SK-N-SH (cell line): ENCODE measurements at regions not wholly inside any gene's neighbourhood (a gene's known extent, or its start where the extent isn't known, plus 50 kb on each side); places are given as distances from the start of the nearest gene placed in this dataset.
A peak's percentile ranks its signal among the peaks of the same experiment; 100 is the strongest.

ENCODE experiments used
- CTCF ChIA-PET: fragments of 300-600, 350-600 bp; formaldehyde crosslinking; extraction: SDS; loops from one replicate; lab custom pipeline; 2021; lab: Yijun Ruan, JAX
- POLR2A ChIA-PET: fragments of 350-600 bp; sonication (Branson Sonifier 250); formaldehyde crosslinking; extraction: SDS; loops from one replicate; lab custom pipeline; 2020; ENCODE audit warnings: antibody characterized with exemption, inconsistent platforms; lab: Yijun Ruan, JAX
- DNase-seq: peaks from one replicate; pipeline ENCODE4 v3.0.0; 2012
- H2AFZ ChIP-seq: fragments of 200-600 bp; sonication (generic); 2 replicates; pipeline ENCODE4 v1.8.1; 2016; ENCODE audit warnings: antibody characterized with exemption, mild to moderate bottlenecking, low read depth
- H3F3A ChIP-seq: fragments of 200-600 bp; sonication (generic); replicated peaks from 2 replicates; pipeline ENCODE3; 2016; ENCODE audit warnings: antibody characterized with exemption, mild to moderate bottlenecking; ENCODE audit not compliant: insufficient read depth
- H3K27ac ChIP-seq, 2 experiments: fragments of 200-500 bp in 1 of 2; fragments of 200-600 bp in 1 of 2; sonication (Bioruptor generic) in 1 of 2; sonication (generic), shearing (Covaris generic) in 1 of 2; 2 replicates each; pipeline versions ENCODE4 v1.5.1 to v1.6.1; 2014 to 2016; ENCODE audit warnings: low read depth in 2 of 2, inconsistent platforms in 1 of 2, low read length in 1 of 2, mild to moderate bottlenecking in 1 of 2, mixed read lengths in 1 of 2
- H3K27me3 ChIP-seq: fragments of 200-600 bp; sonication (generic), shearing (Covaris generic); 2 replicates; pipeline ENCODE4 v1.6.1; 2016; ENCODE audit warnings: mixed run types; ENCODE audit not compliant: insufficient read depth
- H3K36me3 ChIP-seq, 2 experiments: fragments of 200-500 bp in 1 of 2; fragments of 200-600 bp in 1 of 2; sonication (Bioruptor generic) in 1 of 2; sonication (generic) in 1 of 2; replicated peaks in 1 of 2; 2 replicates each; pipeline versions ENCODE3 to v1.5.1; 2014 to 2016; ENCODE audit warnings: low read length in 1 of 2, mild to moderate bottlenecking in 1 of 2; ENCODE audit not compliant: insufficient read depth in 2 of 2, control insufficient read depth in 1 of 2
- H3K4me1 ChIP-seq, 2 experiments: fragments of 200-500 bp in 1 of 2; fragments of 200-600 bp in 1 of 2; sonication (Bioruptor generic) in 1 of 2; sonication (generic), shearing (Covaris generic) in 1 of 2; 2 replicates each; pipeline versions ENCODE4 v1.5.1 to v1.6.1; 2014 to 2016; ENCODE audit warnings: low read depth in 1 of 2, low read length in 1 of 2, mixed run types in 1 of 2; ENCODE audit not compliant: insufficient read depth in 2 of 2, control insufficient read depth in 1 of 2
- H3K4me2 ChIP-seq: fragments of 200-600 bp; sonication (generic), shearing (Covaris generic); 2 replicates; pipeline ENCODE4 v1.6.1; 2017; ENCODE audit warnings: mixed run types
- H3K4me3 ChIP-seq, 2 experiments: fragments of 200-500 bp in 1 of 2; fragments of 200-600 bp in 1 of 2; sonication (Bioruptor generic) in 1 of 2; sonication (generic), shearing (Covaris generic) in 1 of 2; 2 replicates each; pipeline versions ENCODE4 v1.5.1 to v1.8.1; 2014 to 2016; ENCODE audit warnings: low read depth in 2 of 2, inconsistent platforms in 1 of 2, low read length in 1 of 2, mild to moderate bottlenecking in 1 of 2, mixed read lengths in 1 of 2, moderate library complexity in 1 of 2
- H3K79me2 ChIP-seq: fragments of 200-600 bp; sonication (generic); 2 replicates; pipeline ENCODE4 v1.8.1; 2017; ENCODE audit warnings: mild to moderate bottlenecking; ENCODE audit not compliant: insufficient read depth
- H3K9ac ChIP-seq: fragments of 200-600 bp; sonication (generic); 2 replicates; pipeline ENCODE4 v1.6.1; 2017; ENCODE audit warnings: mixed run types
- H3K9me2 ChIP-seq: fragments of 200-600 bp; sonication (generic); 2 replicates; pipeline ENCODE4 v1.6.1; 2017; ENCODE audit warnings: mixed run types
- H3K9me3 ChIP-seq: fragments of 200-600 bp; sonication (generic); 2 replicates; pipeline ENCODE4 v1.6.1; 2017; ENCODE audit warnings: mixed run types, mild to moderate bottlenecking, moderate library complexity
- H4K20me1 ChIP-seq: fragments of 200-600 bp; sonication (generic); 2 replicates; pipeline ENCODE4 v1.6.1; 2017; ENCODE audit warnings: mild to moderate bottlenecking, mixed run types; ENCODE audit not compliant: insufficient read depth
- CTCF ChIP-seq: fragments of 200-600 bp; sonication (generic); IDR thresholded peaks from 2 replicates; pipeline ENCODE4 v1.6.1; 2017; ENCODE audit warnings: antibody characterized with exemption, mild to moderate bottlenecking, moderate library complexity
- ELF1 ChIP-seq: IDR thresholded peaks from 2 replicates; pipeline ENCODE4 v1.4.0; 2012
- FOXJ3 ChIP-seq: sonication (generic); formaldehyde crosslinking; IDR thresholded peaks from 2 replicates; pipeline ENCODE4 v1.5.1; 2020; ENCODE audit warnings: mild to moderate bottlenecking, missing genetic modification reagents
- FOXM1 ChIP-seq: IDR thresholded peaks from 2 replicates; pipeline ENCODE4 v1.4.0; 2012; ENCODE audit warnings: low read depth, mild to moderate bottlenecking
- GABPA ChIP-seq: IDR thresholded peaks from 2 replicates; pipeline ENCODE4 v1.4.0; 2012; ENCODE audit warnings: low read depth, mild to moderate bottlenecking
- GATA2 ChIP-seq: sonication (generic); formaldehyde crosslinking; IDR thresholded peaks from 2 replicates; pipeline ENCODE4 v1.5.0; 2020; ENCODE audit warnings: mild to moderate bottlenecking, missing genetic modification reagents
- IRF3 ChIP-seq: fragments of 150-350 bp; IDR thresholded peaks from 2 replicates; pipeline ENCODE4 v1.6.1; 2016; ENCODE audit warnings: mild to moderate bottlenecking, low read depth, low read length
- JUND ChIP-seq: IDR thresholded peaks from 2 replicates; pipeline ENCODE4 v1.4.0; 2012
- MAX ChIP-seq: IDR thresholded peaks from 2 replicates; pipeline ENCODE4 v1.4.0; 2012; ENCODE audit warnings: low read depth
- NFIC ChIP-seq: IDR thresholded peaks from 2 replicates; pipeline ENCODE4 v1.4.0; 2012; ENCODE audit warnings: borderline replicate concordance
- PBX3 ChIP-seq: IDR thresholded peaks from 2 replicates; pipeline ENCODE4; 2012
- POLR2AphosphoS5 ChIP-seq: IDR thresholded peaks from 2 replicates; pipeline ENCODE4 v1.6.1; 2012; ENCODE audit warnings: low read depth, low read length
- RCOR1 ChIP-seq: fragments of 150-350 bp; IDR thresholded peaks from 2 replicates; pipeline ENCODE4 v1.6.1; 2017; ENCODE audit warnings: antibody characterized with exemption, low read length
- REST ChIP-seq: IDR thresholded peaks from 2 replicates; pipeline ENCODE4 v1.6.1; 2012; ENCODE audit warnings: mild to moderate bottlenecking, low read depth, low read length, moderate library complexity
- RFX5 ChIP-seq: IDR thresholded peaks from 2 replicates; pipeline ENCODE4 v1.6.1; 2012; ENCODE audit warnings: mild to moderate bottlenecking, improper control_type of control experiment, low read length
- RXRA ChIP-seq: IDR thresholded peaks from 2 replicates; pipeline ENCODE4 v1.4.0; 2012; ENCODE audit warnings: low read depth, mild to moderate bottlenecking, borderline replicate concordance
- SIN3A ChIP-seq: IDR thresholded peaks from 2 replicates; pipeline ENCODE4 v1.6.1; 2012; ENCODE audit warnings: low read depth, mild to moderate bottlenecking, low read length, moderate library complexity, borderline replicate concordance
- WGBS: methylation state at CpG from one replicate; pipeline ENCODE4 v1.1.6; 2017; ENCODE audit warnings: low lambda C conversion rate; 5-methylcytosine and 5-hydroxymethylcytosine counted together

- Histone ChIP-seq H2AFZ (no peak overlapping the region), H4K20me1 (no peaks in the 10 kb centered on the region), H3K9ac (no peak overlapping the region), H3K4me3 (peak overlapping the region; percentile 52 to 56; a peak in 3 of 4 replicates), H3K27me3 (no peaks in the 10 kb centered on the region), H3K9me2 (no peaks in the 10 kb centered on the region), H3K79me2 (no peaks in the 10 kb centered on the region), H3K27ac (no peak overlapping the region), H3F3A (no peaks in the 10 kb centered on the region), H3K36me3 (no peaks in the 10 kb centered on the region), H3K4me2 (peak overlapping the region; percentile 55; the same call in 1 of the 2 replicates), H3K9me3 (no peaks in the 10 kb centered on the region), H3K4me1 (peaks cover 0 to 3% of the 10 kb centered on the region in 2 experiments; a peak in 1 of 4 replicates)
- DNase-seq = no peak
- 28% methylated on average over 6 of the region's 10 CpGs for WGBS
- ChIA-PET POLR2A (no interaction called here), CTCF (no interaction called here)
- TF ChIP-seq CTCF (no peak), MAX (no peak), NFIC (no peak), IRF3 (no peak), REST (no peak), JUND (no peak), RCOR1 (no peak), RXRA (no peak), ELF1 (no peak), GATA2 (CRISPR knock-in tag) (no peak), POLR2AphosphoS5 (no peak), SIN3A (no peak), GABPA (no peak), FOXM1 (no peak), FOXJ3 (CRISPR knock-in tag) (no peak), RFX5 (no peak), PBX3 (no peak)
Measured at GRCh38 chr22:47632701-47633100, 870.3 kb downstream of the TBC1D22A start.
